Prostate gland (tissue), 2 donors: ENCODE measurements at regions not wholly inside any gene's neighbourhood (a gene's known extent, or its start where the extent isn't known, plus 50 kb on each side); places are given as distances from the start of the nearest gene placed in this dataset.

Source experiments
- POLR2A ChIP-seq: fragments of 450-650 bp; IDR thresholded peaks from one replicate; pipeline ENCODE4 v1.6.1; 2016; ENCODE audit warnings: antibody characterized with exemption, mild to moderate bottlenecking
- POLR2AphosphoS5 ChIP-seq: sonication (generic); formaldehyde crosslinking; IDR thresholded peaks from one replicate; pipeline ENCODE4 v1.6.1; 2017; ENCODE audit warnings: antibody characterized with exemption
- TF ChIP-seq, protein P1 (sequence below), 4 experiments: fragments of 200-600 bp in 2 of 4; fragments of 450-650 bp in 2 of 4; sonication (generic) in 2 of 4; IDR thresholded peaks; 1 replicate in 3 of 4; 2 replicates in 1 of 4; pipeline ENCODE4 v1.5.1; 2016 to 2019; ENCODE audit warnings: antibody characterized with exemption in 4 of 4, mild to moderate bottlenecking in 2 of 4, moderate library complexity in 2 of 4

DNA sequence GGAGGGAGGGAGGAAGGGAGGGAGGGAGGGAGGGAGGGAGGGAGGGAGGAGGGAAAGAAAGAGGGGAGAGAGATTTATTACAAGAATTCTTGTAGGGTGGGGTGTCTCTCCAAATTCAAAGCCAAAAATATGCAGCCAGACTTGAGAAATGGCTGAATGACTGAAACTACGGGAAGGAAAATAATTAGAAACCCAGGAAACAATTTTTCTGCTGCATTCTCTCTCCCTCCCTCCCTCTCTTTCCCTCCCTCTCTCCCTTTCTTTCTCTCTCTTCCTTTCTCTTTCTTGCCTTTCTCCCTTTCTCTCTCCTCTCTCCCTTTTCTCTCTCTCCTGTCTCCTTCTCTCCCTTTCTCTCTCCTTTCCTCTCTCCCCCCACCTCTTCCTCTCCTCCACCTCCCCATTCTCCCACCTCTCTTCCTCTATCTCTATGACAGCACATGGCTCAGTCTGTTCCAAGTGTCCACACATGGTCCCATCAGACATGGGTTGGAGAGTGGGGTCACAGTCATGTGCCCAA lies 218.7 kb downstream of the C1D start:
- TF ChIP-seq POLR2A (no peak), POLR2AphosphoS5 (no peak)
- TF ChIP-seq, protein P1, sequence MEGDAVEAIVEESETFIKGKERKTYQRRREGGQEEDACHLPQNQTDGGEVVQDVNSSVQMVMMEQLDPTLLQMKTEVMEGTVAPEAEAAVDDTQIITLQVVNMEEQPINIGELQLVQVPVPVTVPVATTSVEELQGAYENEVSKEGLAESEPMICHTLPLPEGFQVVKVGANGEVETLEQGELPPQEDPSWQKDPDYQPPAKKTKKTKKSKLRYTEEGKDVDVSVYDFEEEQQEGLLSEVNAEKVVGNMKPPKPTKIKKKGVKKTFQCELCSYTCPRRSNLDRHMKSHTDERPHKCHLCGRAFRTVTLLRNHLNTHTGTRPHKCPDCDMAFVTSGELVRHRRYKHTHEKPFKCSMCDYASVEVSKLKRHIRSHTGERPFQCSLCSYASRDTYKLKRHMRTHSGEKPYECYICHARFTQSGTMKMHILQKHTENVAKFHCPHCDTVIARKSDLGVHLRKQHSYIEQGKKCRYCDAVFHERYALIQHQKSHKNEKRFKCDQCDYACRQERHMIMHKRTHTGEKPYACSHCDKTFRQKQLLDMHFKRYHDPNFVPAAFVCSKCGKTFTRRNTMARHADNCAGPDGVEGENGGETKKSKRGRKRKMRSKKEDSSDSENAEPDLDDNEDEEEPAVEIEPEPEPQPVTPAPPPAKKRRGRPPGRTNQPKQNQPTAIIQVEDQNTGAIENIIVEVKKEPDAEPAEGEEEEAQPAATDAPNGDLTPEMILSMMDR (IDR thresholded peaks at IDR 0.05): no peak
